Body of pancreas (tissue), 4 donors: ENCODE measurements at regions not wholly inside any gene's neighbourhood (a gene's known extent, or its start where the extent isn't known, plus 50 kb on each side); places are given as distances from the start of the nearest gene placed in this dataset.

Source experiments
- ATAC-seq: fragments of 150-250 bp; one replicate; pipeline ENCODE4 v1.9.1; 2016
- DNase-seq, 4 donors: peaks; one replicate each; pipeline ENCODE4 v3.0.0-alpha.2; 2019
- H3K27ac ChIP-seq, 4 donors: fragments of 200-600 bp; sonication (generic); 1 replicate in 3 of 4; 2 replicates in 1 of 4; pipeline versions ENCODE4 v1.5.1 to v1.6.1; 2016 to 2019; ENCODE audit warnings: mild to moderate bottlenecking in 1 of 4, mixed read lengths in 1 of 4, moderate library complexity in 1 of 4
- H3K27me3 ChIP-seq, 2 donors: fragments of 200-600 bp; sonication (generic); one replicate each; pipeline ENCODE4 v1.6.0; 2016; ENCODE audit warnings: mild to moderate bottlenecking in 1 of 2
- H3K36me3 ChIP-seq, 2 donors: fragments of 200-600 bp; sonication (generic); replicated peaks in 1 of 2; 2 replicates each; pipeline ENCODE4 v1.5.1; 2016; ENCODE audit warnings: low read depth in 2 of 2; ENCODE audit not compliant: insufficient read depth in 1 of 2
- H3K4me1 ChIP-seq: fragments of 200-600 bp; sonication (generic); one replicate; pipeline ENCODE4 v1.6.0; 2016
- H3K4me3 ChIP-seq, 2 donors: fragments of 200-600 bp; sonication (generic); 1 replicate in 1 of 2; 2 replicates in 1 of 2; pipeline ENCODE4 v1.5.1; 2016 to 2019
- H3K9me3 ChIP-seq, 3 donors: fragments of 200-600 bp; sonication (generic); 1 replicate in 2 of 3; 2 replicates in 1 of 3; pipeline ENCODE4 v1.5.1; 2016
- POLR2A ChIP-seq, 3 donors: fragments of 450-650 bp; IDR thresholded peaks; one replicate each; pipeline ENCODE4 v1.6.1; 2016; ENCODE audit warnings: antibody characterized with exemption in 3 of 3, mild to moderate bottlenecking in 2 of 3
- WGBS, 2 donors: methylation state at CpG; one replicate each; pipeline ENCODE4 v1.1.5; 2017; 5-methylcytosine and 5-hydroxymethylcytosine counted together
- intact Hi-C: fragments of 100-400 bp; cut with DNase I; formaldehyde crosslinking; loops from one replicate; pipeline ENCODE4 v1.15.1; 2023
- TF ChIP-seq, protein P1 (sequence below), 7 experiments: fragments of 450-650 bp in 4 of 7; fragments of 200-600 bp in 3 of 7; sonication (generic) in 3 of 7; IDR thresholded peaks; one replicate each; pipeline ENCODE4 v1.5.1; 2016 to 2019; ENCODE audit warnings: antibody characterized with exemption in 7 of 7

DNA sequence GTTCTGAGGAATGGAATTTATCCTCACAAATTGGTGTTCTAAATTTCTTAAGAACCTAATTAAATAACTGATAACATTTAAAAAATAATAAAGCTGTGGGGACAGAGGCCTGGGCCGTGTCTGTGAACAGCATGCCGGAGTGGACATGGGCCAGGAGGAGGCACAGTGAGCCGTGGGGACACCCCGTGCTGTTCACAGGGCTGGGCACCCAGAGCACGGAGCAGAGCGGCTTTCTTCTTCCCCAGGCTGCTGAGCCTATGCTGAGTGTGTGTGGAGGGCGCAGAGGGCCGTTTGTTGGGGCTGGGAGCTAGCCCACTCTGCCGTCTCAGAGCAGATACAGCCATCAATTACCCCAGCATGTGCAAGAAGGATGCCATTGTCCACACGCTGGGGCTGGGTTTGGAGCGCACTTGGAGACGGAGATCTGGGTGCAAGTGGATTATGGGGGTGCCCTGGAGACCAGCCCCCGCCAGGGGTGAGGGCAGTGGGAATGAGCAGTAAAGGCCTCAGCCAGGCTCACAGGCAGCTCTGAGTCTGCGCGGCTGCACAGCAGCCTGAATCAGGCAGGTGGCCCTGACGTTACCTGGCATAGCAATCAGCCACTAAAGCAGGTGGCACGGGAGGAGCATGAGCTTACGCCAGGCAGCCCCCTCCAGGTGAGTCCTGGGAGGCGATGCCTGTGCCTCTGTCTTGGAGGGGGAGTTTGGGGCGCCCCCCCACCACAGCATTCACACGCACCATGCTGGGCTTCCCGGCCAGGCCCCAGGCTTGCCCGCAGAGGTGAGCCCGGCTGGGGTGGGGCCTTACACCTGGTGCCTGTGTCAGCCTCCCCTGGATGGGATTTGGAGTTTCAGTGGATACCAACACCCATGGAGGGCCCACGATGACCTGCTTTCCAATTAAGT is 52.1 kb upstream of the SLC66A3 start:
- 72 to 82% methylated on average over 6 to 23 of the region's 25 CpGs for WGBS, 2 donors
- no peak for ATAC-seq
- peaks cover 7% of the 10 kb centered on the region for H3K4me1 ChIP-seq
- H3K27ac ChIP-seq = no peak overlapping the region
- no peaks in the 10 kb centered on the region for H3K36me3 ChIP-seq
- H3K9me3 ChIP-seq = no peaks in the 10 kb centered on the region
- H3K27me3 ChIP-seq = no peaks in the 10 kb centered on the region
- no peak for DNase-seq
- no peak for TF ChIP-seq POLR2A (IDR thresholded peaks at IDR 0.05)
- TF ChIP-seq, protein P1, sequence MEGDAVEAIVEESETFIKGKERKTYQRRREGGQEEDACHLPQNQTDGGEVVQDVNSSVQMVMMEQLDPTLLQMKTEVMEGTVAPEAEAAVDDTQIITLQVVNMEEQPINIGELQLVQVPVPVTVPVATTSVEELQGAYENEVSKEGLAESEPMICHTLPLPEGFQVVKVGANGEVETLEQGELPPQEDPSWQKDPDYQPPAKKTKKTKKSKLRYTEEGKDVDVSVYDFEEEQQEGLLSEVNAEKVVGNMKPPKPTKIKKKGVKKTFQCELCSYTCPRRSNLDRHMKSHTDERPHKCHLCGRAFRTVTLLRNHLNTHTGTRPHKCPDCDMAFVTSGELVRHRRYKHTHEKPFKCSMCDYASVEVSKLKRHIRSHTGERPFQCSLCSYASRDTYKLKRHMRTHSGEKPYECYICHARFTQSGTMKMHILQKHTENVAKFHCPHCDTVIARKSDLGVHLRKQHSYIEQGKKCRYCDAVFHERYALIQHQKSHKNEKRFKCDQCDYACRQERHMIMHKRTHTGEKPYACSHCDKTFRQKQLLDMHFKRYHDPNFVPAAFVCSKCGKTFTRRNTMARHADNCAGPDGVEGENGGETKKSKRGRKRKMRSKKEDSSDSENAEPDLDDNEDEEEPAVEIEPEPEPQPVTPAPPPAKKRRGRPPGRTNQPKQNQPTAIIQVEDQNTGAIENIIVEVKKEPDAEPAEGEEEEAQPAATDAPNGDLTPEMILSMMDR (IDR thresholded peaks at IDR 0.05) = no peak
- intact Hi-C loops = no loop called here
- H3K4me3 ChIP-seq = no peak overlapping the region

DNA sequence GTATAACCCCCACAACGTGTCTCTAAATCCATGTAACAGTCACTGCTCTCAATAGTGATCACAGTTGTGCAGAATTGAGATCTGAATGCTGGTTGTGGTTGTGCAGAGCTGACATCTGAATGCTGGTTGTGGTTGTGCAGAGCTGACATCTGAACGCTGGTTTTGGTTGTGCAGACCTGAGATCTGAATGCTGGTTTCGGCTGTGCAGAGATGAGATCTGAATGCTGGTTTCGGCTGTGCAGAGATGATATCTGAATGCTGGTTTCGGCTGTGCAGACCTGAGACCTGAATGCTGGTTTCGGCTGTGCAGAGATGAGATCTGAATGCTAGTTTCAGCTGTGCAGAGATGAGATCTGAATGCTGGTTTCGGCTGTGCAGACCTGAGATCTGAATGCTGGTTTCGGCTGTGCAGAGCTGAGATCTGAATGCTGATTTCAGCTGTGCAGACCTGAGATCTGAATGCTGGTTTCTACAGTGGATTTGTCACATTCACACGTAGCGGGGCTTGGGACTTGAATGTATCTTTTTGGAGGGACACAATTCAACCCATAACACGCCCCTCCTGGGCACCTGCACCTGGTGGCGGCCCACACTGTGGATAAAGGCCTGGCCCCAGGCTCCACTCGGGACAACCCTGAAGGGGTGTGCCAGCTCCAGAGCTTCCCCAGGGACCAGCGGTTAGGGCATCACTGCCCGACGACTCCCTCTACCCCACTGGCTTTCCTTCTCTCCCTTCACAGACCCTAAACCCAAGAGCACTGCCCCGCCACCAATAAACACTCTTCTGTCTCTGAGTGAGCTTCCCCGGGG is 51.1 kb upstream of the SLC66A3 start:
- no peaks in the 10 kb centered on the region for H3K9me3 ChIP-seq
- TF ChIP-seq, protein P1 (IDR thresholded peaks at IDR 0.05) = no peak
- TF ChIP-seq POLR2A (IDR thresholded peaks at IDR 0.05) = no peak
- ATAC-seq (no peak), DNase-seq (no peak)
- no peaks in the 10 kb centered on the region for H3K27me3 ChIP-seq
- no peak overlapping the region for H3K27ac ChIP-seq
- H3K36me3 ChIP-seq = no peaks in the 10 kb centered on the region
- intact Hi-C loops = no loop called here
- peaks cover 7% of the 10 kb centered on the region for H3K4me1 ChIP-seq
- H3K4me3 ChIP-seq = no peak overlapping the region
- whole genome bisulfite sequencing, 2 donors = 79 to 86% methylated on average over 17 to 18 of the region's 18 CpGs

DNA sequence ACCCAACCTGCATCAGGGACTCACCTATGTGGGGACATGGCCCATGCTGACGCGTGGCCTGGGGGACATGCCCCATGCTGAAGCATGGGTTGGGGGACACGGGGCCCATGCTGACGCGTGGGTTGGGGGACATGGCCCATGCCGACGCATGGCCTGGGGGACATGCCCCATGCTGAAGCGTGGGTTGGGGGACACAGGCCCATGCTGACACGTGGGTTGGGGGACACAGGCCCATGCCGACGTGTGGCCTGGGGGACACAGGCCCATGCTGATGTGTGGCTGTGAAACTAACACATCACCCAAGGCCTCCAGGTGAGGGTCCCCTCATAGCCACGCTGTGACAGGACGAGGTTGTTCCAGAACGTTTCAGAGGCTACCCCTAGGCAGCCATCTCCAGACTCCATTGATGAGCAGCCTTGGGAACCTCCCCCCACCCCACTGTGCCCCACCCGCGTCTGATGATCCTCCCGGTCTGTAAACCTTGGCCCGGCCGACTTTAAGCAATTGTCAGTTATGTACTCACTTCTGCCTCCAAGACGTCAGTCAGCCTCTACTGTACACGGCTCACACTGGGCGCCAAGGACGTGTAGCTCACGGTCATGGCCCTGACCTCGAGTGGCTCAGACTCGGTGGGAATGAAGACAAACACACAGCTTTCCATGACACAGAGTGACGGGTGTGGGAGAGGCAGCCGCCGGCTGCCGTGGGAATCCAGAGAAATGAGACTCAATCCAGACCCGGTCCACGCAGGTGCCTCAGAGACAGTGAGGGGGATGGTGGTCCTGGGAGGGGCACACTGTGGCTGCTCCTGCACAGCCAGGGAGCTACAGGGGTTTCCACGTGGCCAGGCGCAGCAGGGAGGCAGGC is 50.2 kb upstream of the SLC66A3 start:
- no peaks in the 10 kb centered on the region for H3K9me3 ChIP-seq
- H3K4me3 ChIP-seq = no peak overlapping the region
- H3K27ac ChIP-seq = no peak overlapping the region
- peak; percentile 30 for ATAC-seq
- H3K36me3 ChIP-seq = no peaks in the 10 kb centered on the region
- TF ChIP-seq POLR2A (IDR thresholded peaks at IDR 0.05) = no peak
- TF ChIP-seq, protein P1 (IDR thresholded peaks at IDR 0.05) = no peak
- WGBS, 2 donors = 39 to 55% methylated on average over 9 to 33 of the region's 34 CpGs
- H3K27me3 ChIP-seq = no peaks in the 10 kb centered on the region
- intact Hi-C loops = no loop called here
- H3K4me1 ChIP-seq = peaks cover 7% of the 10 kb centered on the region
- no peak for DNase-seq
